ENCODE measurements at regions not wholly inside any gene's neighbourhood (a gene's known extent, or its start where the extent isn't known, plus 50 kb on each side); places are given as distances from the start of the nearest gene placed in this dataset.

- no peak for DNase-seq (ENCODE audit: low spot score)
- in situ Hi-C loops (cut with MboI; ENCODE audit: low pct_unique_long_range_greater_than_20kb, low sequenced_read_pairs, unreplicated experiment), result no loop called here
- TF ChIP-seq CTCF (IDR thresholded peaks at IDR 0.05; ENCODE audit: extremely low read depth, insufficient read depth, missing control alignments), result no peak
These were observed 86.9 kb downstream of the FGF9 start for GRCh38 chr13:21757763-21758162.

DNA sequence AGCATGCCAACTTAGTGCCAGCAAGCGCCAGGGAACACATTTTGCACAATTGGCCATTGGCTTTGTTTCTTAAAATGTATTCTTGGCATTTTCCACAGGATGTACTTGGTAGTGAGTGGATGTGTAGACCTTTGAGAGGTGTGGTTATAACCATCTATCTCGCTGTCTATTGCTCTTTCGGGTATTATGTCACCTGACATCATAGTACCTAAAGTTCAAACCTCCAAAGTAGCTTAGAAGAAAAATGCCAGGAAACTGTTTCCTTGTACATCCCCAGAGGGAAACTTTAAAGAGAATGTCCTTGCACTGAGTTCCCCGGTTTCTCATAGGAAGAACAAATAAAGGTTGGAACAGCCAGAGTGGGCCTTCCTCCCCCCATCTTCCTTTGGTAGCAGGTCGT lies 87.6 kb downstream of the FGF9 start:
- no peak for TF ChIP-seq CTCF (IDR thresholded peaks at IDR 0.05; ENCODE audit: extremely low read depth, insufficient read depth, missing control alignments)
- no peak for DNase-seq (ENCODE audit: low spot score)
- in situ Hi-C loops (cut with MboI; ENCODE audit: low pct_unique_long_range_greater_than_20kb, low sequenced_read_pairs, unreplicated experiment), result no loop called here

- in situ Hi-C loops (cut with MboI; ENCODE audit: low pct_unique_long_range_greater_than_20kb, low sequenced_read_pairs, unreplicated experiment), result no loop called here
- no peak for DNase-seq (ENCODE audit: low spot score)
These were observed 88.6 kb downstream of the FGF9 start for GRCh38 chr13:21759463-21759862.

GRCh38 chr13:21759911-21760310 lies 89.0 kb downstream of the FGF9 start:
- in situ Hi-C loops (cut with MboI; ENCODE audit: low pct_unique_long_range_greater_than_20kb, low sequenced_read_pairs, unreplicated experiment), result no loop called here
- no peak for DNase-seq (ENCODE audit: low spot score)
- no peak for TF ChIP-seq CTCF (IDR thresholded peaks at IDR 0.05; ENCODE audit: extremely low read depth, insufficient read depth, missing control alignments)

More at GRCh38 chr13:21759463-21759862, 88.6 kb downstream of the FGF9 start:
- no peak for TF ChIP-seq CTCF (IDR thresholded peaks at IDR 0.05; ENCODE audit: extremely low read depth, insufficient read depth, missing control alignments)

DNA sequence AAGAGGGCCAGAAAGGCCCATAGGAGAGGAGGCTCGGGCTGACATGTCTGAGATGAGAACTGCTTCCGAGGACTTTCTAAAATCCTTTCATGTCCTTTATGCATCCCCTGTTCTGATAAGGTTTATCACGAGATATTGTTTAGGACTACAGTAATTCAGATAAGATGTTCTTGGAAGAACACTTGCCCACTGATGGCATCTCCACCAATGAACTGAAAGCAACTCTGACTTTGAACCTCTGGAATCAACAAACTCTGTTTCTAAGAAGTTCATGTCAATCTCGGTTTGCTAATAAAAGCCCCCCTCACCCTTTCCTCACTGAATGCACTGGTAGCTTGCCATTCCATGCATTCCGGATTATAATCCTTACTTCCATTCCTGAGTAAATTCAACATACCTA lies 90.9 kb downstream of the FGF9 start:
- no peak for TF ChIP-seq CTCF (IDR thresholded peaks at IDR 0.05; ENCODE audit: extremely low read depth, insufficient read depth, missing control alignments)
- DNase-seq (ENCODE audit: low spot score), result no peak
- in situ Hi-C loops (cut with MboI; ENCODE audit: low pct_unique_long_range_greater_than_20kb, low sequenced_read_pairs, unreplicated experiment), result no loop called here

- in situ Hi-C loops (cut with MboI; ENCODE audit: low pct_unique_long_range_greater_than_20kb, low sequenced_read_pairs, unreplicated experiment), result no loop called here
- DNase-seq (ENCODE audit: low spot score), result no peak
- TF ChIP-seq CTCF (IDR thresholded peaks at IDR 0.05; ENCODE audit: extremely low read depth, insufficient read depth, missing control alignments), result no peak
These were observed 91.6 kb downstream of the FGF9 start for GRCh38 chr13:21762512-21762911.

- no peak for TF ChIP-seq CTCF (IDR thresholded peaks at IDR 0.05; ENCODE audit: extremely low read depth, insufficient read depth, missing control alignments)
- in situ Hi-C loops (cut with MboI; ENCODE audit: low pct_unique_long_range_greater_than_20kb, low sequenced_read_pairs, unreplicated experiment), result no loop called here
- no peak for DNase-seq (ENCODE audit: low spot score)
These were observed 96.2 kb downstream of the FGF9 start for GRCh38 chr13:21767032-21767431.

All from GM13977 (cell line).